ENCODE measurements at regions not wholly inside any gene's neighbourhood (a gene's known extent, or its start where the extent isn't known, plus 50 kb on each side); places are given as distances from the start of the nearest gene placed in this dataset.

DNA sequence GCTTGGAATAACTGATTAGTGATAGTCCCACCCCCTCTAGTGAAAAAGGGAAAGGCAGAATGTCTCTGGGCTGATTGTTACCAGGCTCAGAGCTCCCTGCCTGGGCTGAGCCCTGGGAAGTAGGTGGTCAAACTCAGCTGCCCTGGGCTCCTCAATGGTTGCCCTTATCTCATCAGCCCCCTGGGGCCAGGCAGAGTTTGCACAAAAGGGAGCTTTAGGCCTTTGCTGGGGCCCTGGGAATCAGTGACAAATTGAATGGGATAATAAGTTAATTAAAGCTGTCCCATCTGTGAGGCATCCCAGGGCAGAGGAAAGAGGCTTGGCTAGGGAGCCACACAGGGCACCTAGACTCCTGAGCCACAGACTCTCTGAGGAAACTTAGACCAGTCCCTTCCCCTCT lies 89.0 kb downstream of the EFNB1 start:
- DNase-seq: peak; percentile 81

DNA sequence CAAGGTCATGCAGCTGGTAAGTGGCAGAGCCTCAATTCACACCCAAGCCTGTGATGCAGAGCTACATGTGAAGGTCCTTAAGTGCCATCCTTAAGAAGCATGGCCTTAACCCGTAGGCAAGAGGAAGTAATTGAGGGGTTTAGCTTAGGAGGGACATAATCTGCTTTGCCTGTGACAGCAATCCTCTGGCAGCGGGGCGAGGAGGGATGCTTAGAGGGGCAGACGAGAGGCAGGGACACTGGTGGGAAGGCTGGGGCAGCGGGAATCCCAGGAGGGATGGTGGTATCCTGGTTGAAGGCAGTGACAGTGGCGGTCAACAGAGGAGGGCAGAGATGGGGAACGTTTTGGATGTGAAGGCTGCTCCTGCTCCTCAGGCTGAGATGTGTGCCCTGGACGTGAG lies 88.1 kb downstream of the EFNB1 start:
- peak; percentile 88 for DNase-seq

DNA sequence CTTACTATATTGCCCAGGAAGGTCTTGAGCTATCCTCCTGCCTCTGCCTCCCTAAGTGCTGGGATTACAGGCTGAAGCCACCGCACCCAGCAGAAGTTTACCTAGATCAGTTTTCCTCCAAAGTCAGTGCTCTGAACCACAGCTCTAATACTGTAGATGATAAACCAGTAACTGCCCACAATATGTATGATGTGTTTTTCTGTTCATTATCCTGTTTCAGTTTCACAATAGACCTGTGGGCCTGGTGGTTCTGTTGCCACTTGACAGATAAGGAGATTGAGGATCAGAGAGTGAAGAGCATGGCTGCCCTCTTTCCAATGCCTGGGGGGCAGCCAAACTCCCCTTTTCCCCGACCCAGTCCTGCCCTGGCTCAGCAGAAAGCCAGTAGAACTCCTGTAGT lies 87.0 kb downstream of the EFNB1 start:
- no peak for DNase-seq

DNA sequence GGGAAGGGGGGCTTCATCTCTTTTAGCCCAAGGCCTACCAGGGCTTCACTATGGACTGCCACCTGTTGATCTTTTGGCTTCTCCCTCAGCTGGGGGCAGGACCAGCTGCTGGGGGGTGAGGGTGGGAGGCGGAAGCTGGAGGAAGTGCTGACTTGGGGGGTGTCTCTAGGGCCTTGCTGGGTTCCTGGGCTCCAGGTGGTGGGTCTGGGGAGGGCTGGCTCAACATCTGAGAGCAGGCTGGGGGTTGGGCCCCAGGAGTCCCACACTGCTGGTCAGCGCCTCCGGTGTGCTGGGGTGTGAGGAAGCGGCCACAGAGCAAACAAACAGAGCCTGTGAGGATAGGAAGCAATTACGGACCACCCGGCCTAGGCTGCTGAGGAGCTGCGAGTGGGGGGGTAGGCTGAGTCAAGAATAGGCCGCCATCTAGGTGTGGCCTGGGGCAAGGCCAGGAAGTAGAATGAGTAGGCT lies 85.7 kb downstream of the EFNB1 start:
- DNase-seq: no peak

DNA sequence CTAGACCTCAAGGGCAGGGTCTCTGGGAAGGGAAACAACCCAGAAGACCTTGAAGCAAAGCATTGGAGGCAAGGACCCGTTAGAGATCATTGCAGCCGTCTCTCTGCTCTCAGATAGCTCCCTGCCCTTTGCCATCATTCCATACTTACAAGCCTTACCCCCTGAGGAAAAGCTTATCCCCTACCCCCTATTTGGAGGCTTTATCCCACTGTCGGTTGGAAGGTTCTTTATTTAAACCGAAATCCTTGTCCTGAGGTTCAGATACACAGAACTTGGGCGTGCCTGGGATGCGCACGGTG lies 84.4 kb downstream of the EFNB1 start:
- no peak for DNase-seq

DNA sequence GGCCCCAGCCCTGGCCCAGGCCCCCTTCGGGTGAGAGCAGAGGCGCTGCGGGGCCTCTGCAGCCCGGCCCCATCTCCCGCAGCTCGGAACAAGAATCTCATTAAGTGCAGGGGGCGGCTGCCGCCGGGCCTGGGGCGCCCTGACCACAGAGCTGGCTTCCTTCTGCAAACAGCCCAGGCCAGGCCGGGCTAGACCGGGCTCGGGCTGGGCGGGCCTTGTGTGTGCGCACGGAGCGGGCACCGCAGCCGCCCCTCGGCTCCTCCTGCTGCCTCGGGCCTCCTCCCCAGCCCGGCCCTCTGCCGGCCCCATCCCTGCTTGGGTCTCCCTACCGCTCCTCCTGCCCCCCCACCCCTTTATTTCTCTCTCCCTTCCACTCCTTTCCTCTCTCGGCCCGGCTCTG lies 83.3 kb downstream of the EFNB1 start:
- DNase-seq: no peak

DNA sequence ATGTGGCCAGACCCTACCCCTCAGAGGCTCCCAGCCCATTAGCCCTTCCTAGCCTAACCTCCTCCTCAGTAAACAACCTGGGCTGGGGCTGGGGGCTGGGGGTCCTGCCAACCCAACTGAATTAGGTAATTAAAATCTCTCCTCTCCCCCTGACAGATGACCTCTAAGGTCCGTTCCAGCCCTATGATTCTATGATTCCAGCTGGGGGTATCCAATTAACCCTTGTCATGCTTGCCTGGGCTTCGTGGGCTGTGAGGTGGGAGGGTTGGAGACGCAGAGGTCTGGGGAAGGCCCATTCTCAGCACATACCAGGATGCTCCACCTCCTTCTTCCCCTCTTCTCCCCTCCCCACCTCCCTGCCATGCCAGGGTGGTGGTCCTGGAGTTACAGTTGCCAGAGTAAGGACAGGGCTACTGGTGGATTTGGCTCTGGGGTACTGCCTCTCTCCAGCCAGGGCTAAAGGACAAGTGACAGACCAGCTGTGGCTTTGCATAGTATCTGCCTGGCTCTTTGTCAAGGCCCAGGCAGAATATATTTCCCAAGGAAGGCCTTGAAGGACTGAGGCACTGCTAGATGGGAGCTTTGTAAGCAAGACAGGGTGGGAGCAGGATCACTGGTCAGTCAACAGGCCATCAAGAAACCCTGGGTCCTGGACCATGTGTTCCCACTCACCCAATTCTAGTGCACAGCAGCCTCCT lies 82.1 kb downstream of the EFNB1 start:
- no peak for DNase-seq

DNA sequence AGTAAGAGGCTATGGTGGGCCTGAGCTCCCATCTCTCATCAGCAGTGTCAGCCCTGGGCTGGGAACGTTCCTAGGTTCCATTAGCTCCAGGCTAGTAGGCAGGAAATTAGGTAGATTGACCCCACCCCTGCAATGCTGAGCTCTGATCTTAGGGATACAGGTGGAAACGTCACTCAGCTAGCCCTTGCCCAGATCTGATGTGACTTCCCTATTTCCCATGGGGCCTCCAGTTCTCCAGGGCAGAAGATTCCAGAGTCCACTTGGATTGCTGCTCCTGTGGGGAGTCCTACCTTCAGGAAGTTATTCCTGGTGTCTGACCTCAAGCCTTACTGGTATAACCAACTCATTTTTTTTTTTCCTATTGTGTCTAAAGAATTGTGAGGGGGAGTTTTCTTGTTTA lies 81.1 kb downstream of the EFNB1 start:
- no peak for DNase-seq

DNA sequence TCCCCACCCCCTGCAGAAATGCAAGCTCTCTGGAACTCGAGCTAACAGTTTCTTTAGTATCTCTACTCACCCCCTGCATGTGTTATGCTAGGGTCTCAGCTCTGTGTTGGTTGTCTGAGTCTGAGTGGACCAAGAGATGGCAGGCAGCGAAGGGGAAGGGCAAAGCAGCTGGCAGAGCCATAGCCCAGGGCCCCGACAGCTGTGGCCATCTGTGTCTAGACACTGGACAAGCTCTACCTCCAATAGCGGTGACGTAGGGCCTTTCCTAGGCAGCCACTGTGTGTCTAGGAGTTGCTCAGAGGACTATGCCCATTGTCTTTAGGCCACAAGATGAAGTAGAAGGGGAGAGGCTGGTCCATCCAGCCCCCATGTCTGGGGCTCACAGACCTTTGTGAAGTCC lies 79.2 kb downstream of the EFNB1 start:
- DNase-seq: peak; percentile 13

DNA sequence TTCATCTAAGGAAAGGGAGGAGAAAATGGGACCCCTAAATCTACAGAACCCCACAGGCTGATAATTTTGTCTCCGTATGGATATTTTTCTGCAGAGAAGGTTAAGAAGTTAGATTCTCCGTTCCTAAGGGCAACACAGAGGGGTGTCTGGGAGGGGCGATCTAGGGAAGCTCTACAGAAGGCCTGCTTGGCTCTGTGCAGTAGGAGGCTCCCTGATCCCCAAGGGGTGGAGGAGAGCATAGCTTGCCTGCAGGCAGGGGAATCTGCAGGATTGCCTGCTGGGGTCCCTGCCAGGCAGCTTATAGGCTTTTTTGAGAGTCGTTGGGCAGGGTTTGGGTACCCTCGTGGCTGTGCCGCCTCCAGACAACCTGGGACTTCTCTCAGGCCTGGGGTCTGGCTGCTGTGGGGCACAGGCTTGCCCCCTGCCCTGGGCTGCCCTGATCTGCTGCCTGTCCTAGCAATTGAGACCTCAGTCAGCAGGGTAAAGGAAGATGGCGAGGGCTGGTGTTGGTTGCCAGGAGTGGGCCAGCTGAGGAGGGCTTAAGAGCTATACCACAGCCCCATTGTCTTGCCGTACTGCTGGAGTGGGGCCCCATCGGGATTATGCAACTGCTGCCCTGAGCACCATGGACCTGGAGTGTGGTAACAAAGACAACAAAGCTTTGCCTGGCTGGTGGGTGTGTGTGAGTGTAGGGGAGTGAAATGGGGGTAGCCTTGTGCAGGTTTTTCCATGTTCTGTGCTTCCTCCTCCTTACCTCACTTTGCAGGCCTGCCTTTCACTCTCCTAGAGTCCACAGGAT lies 74.1 kb downstream of the EFNB1 start:
- peak; percentile 22 for DNase-seq

DNA sequence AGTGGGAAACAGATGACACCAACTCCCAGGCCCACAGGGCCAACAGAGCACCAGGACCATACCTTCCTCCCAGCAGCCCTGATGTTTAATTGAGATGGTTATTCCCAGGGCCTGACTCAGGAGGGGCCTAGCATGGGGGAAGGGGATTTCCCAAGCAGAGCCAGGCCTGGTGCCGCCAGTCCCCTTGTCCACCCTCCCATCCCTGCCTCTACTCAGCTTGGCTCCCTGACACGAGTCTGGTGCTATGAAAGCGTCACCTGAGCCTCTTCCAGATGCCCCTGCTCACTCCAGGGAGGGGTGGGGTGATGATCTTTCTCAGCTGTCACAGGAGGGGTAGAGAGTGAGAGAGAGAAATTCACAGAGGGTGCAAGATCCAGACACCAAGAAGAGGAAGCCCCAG lies 72.7 kb downstream of the EFNB1 start:
- peak; percentile 20 for DNase-seq

DNA sequence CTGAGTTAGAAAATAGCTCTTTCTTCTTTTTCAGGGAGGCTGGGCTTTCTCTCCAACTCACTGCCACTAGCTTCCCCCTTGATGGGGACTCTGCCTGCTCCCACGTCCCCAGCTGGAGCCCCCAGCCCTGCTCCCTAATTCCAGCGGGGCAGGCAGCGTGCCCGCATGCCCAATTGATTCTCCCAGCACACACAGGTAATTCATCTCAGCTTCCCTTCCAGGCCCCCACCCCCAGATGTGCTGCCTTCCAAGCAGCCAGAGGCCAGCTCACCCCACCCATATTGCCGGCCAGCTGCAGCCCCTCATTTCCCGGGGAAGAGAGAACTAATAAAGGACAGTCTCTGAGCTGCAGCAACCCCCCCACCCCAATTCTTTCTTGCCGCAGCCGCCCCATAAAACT lies 69.8 kb downstream of the EFNB1 start:
- no peak for DNase-seq

DNA sequence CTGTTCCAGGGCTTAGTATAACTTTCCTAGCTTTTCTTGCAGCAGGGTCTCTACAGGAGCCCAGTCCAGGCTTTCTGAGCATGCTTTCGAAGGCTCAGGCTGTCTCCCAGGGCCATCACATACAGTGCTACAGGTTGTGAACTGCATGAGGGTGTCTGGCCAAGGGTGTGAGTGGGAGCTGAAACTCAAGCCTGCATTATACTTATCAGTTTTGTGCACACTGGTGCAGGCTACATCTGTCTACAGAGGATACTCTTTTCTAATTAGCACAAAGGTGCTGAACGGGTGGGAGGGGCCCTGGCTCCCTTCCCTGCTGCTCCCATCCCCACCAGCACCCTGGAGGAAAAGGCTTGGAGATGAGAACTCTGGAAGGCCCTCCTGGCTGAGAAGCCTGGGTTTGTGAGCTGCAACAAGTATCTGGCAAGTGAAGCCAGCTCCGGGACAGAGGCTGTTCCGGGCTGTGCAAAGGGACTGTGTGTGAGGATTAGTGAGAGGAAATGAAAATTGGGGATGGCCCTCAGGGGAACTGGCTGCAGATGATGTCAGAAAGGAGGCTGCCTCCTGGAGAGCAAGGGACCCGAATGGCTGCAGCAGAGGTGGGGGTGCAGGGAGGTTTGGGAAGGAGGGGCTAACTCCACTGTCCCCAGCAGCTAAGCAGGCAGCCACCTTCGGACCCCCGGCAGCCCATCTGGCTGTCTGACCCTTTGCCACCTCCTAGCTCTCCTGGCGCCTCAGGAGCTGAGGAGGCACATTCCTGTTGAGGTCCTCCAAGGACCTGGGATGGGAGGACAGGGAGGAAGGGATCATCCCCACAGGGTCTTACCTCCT lies 68.5 kb downstream of the EFNB1 start:
- no peak for DNase-seq

DNA sequence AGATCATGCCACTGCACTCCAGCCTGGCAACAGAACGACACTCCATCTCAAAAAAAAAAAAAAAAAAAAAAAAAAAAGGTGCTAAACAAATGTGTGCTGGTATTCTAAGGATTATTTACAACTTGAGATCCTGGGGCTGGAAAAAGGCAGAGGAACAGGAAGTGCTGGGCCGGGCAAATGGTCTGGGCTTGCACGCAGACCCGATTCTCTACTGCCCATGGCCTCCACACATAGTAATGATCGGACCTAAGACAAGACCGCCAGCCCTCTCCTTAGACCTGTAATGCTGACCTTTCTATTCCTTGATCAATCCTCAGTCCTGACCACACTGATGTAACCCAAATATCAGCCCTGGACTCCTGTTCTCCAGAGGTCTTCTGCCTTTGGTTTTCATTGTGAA lies 67.8 kb downstream of the EFNB1 start:
- DNase-seq: no peak

DNA sequence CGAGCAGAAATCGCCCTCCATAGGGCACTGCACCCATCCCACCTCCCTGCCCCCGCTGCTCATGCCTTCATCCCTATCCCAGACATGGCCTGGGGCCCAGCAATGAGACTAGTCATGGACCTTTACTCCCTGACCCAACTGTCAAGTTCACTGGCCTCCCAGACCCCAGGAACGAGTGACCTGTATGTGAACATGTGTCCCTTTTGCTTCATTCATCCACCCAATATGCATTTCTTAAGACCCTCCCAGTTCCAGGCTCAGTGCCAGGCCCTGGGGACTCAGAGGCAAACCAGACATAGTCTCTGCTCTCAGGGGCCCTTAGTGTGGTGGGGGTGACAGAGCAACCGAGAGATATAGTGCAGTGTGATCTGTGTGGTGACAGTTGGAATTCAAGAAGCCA lies 67.0 kb downstream of the EFNB1 start:
- DNase-seq: no peak

DNA sequence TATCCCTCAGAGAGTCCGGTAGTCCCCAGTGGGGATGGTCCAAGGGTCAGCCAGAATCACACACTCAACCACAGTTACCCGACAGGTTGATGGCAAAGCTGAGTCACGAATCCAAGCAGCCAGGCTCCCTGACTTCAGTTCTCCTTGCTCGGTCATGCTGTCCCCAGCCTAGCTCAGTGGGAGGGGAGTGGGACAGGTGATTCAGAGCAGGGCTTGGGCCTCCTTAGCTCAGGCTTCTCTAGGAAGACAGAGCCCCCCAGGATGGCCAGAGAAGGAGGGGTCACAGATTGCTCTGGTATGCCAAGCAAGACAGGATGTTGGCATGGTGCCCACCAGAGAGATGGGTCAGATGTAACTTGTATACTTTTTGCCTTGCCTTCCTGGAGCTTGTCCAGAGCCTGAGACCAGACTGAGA lies 66.5 kb downstream of the EFNB1 start:
- no peak for DNase-seq

DNA sequence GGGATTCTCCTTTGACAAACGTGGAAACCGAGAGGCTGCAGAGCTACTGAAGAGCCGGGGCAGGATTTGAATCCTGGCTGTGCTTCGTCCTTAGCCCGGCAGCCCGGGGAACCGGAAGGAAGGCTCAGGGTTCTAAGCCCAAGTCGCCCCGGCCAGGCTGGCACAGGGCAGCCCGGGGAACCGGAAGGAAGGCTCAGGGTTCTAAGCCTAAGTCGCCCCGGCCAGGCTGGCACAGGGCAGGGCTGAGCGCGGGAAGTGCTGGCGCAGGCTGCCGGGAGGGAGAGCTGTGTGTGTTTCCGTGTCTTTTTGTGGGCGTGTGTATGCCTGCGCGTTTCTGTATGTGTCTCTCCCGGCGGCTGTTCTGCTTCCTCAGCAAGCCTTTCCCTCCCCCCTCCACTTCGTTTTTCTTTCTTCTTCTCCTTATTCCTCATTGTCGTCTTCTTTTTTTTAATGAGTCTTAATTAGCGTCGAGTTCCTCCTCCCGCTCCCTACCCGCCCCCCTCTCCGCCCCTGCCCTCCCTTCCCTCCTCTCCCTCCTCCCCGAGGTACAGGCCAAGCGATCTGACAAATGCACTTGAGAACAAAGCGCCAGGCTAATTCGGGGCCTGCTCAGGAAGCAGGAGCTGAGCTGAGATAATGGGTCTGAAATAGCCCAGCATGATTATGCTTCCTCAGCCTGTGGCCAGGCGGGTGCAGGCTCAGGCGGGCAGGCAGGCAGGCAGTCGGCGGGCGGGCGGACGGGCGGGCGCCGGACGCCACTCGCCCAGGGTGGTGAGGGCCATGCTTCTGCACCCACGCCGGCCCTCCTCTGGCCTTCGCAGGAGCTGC lies 65.9 kb downstream of the EFNB1 start:
- DNase-seq: no peak

DNA sequence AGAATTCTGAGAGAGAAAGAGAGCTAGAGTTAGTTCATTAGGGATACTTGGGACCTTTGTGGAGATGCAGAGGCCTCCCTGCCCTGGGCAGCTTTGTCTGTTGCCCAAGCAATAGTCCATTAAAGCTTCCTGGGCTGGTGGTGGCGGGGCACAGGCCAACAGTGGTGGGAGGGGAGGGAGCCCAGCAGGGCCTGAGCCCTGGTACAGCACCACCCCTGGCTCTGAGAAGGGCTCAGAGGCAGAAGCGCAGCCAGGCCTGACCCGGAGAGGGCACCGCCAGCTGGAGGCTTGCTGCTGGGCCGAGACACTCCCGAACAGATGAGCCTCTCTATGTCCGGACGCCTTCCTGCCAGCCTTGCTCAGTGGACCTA lies 65.3 kb downstream of the EFNB1 start:
- DNase-seq: no peak

DNA sequence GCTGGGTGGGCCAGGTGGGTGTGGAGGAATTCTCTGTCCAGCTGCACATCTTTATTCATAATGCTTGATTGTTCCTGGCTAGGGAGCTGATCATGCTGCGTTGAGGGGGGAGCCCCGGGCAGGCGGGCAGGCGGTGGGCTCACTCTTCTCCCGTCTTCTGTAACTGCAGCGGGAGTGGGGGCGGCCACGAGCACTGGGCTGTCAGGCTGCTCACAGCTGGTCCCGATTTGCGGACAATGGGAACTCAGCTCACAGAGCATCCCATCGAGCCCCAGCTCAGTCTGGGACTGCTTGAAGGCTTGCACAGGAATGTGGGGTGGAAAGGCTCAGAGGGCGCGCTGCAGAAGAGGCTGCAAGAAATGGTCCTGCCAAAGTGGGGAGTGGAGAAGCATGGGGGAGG lies 63.8 kb downstream of the EFNB1 start:
- no peak for DNase-seq

DNA sequence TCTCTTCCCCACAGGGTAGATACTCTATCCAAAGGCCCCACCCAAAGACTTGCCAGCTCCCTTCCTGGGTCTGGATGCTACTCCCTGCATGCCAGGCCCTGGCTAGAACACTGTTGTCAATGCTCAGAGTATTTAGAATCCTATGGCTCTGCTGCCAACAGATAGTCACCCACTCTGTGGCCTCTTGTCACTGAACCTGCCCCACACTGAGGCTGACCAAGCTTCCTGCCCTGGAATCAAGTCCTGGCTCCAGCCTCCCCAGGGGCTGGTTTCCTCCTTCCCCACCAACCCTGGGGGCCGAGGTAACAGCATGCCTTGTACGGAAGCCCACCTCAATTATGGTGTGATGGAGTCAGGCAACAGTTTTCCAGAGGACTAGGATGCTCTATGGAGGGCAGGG lies 63.3 kb downstream of the EFNB1 start:
- no peak for DNase-seq

Measured in NCI-H82 (cell line).